K562 (cell line): ENCODE measurements at regions not wholly inside any gene's neighbourhood (a gene's known extent, or its start where the extent isn't known, plus 50 kb on each side); places are given as distances from the start of the nearest gene placed in this dataset.

Experiments used
- ATAC-seq: fragments of 200-7000 bp; cut with Tn5 transposase; 3 replicates; pipeline ENCODE4 v1.9.1; 2020; ENCODE audit warnings: moderate library complexity
- BruUV-seq: library from RNA; stranded (reverse); fragments of 400-500 nt; replicated peaks from 2 replicates; lab custom pipeline; 2021; lab: Mats Ljungman, UMichigan
- CTCF ChIA-PET: fragments of 300-600 bp; formaldehyde crosslinking; extraction: SDS; loops from one replicate; lab custom pipeline; 2021; ENCODE audit warnings: low intra/inter-chr PET ratio; lab: Yijun Ruan, JAX
- POLR2A ChIA-PET: fragments of 300-600, 350-650 bp; sonication (Branson Sonifier 250); formaldehyde crosslinking; extraction: SDS; loops from one replicate; lab custom pipeline; 2021; ENCODE audit warnings: antibody characterized with exemption, inconsistent platforms; lab: Yijun Ruan, JAX
- DNase-seq, 4 experiments: peaks; one replicate each; pipeline versions ENCODE4 v3.0.0 to v3.0.0-alpha.2; 2011 to 2018; ENCODE audit warnings: low spot score in 3 of 4, mixed read lengths in 3 of 4; ENCODE audit errors: extremely low read depth in 1 of 4
- FAIRE-seq: peaks from 2 replicates; lab custom pipeline; 2011; peaks lifted over from hg19 to GRCh38; lab: Jason Lieb, UNC
- H2AFZ ChIP-seq: 2 replicates; pipeline ENCODE4 v1.6.0; 2011; ENCODE audit warnings: low read depth, low read length, control low read depth, inconsistent platforms
- H3K27ac ChIP-seq: fragments of 200-600 bp; 3 replicates; pipeline ENCODE4 v1.8.0; 2011; ENCODE audit warnings: low read depth, mild to moderate bottlenecking, control low read depth, inconsistent platforms, low read length, moderate library complexity, mixed read lengths; ENCODE audit errors: extremely low read depth
- H3K27me3 ChIP-seq, 2 experiments: fragments of 300-600 bp in 1 of 2; 2 replicates in 1 of 2; 3 replicates in 1 of 2; pipeline versions ENCODE4 v1.6.0 to v1.8.0; 2011; ENCODE audit warnings: inconsistent platforms in 2 of 2, low read length in 2 of 2, mild to moderate bottlenecking in 1 of 2, mixed read lengths in 1 of 2, moderate library complexity in 1 of 2; ENCODE audit not compliant: control insufficient read depth in 2 of 2, insufficient read depth in 2 of 2
- H3K36me3 ChIP-seq: fragments of 300-600 bp; 3 replicates; pipeline ENCODE4 v1.8.0; 2011; ENCODE audit warnings: mild to moderate bottlenecking, low read length, inconsistent platforms; ENCODE audit not compliant: control insufficient read depth, insufficient read depth
- H3K4me1 ChIP-seq, 2 experiments: fragments of 200-600 bp in 1 of 2; replicated peaks in 1 of 2; 2 replicates in 1 of 2; 3 replicates in 1 of 2; pipeline versions ENCODE4 v1.5.1 to v1.8.0; 2011; ENCODE audit warnings: inconsistent platforms in 2 of 2, low read length in 2 of 2, mild to moderate bottlenecking in 1 of 2, mixed read lengths in 1 of 2, moderate library complexity in 1 of 2; ENCODE audit not compliant: control insufficient read depth in 2 of 2, insufficient read depth in 2 of 2
- H3K4me2 ChIP-seq: 2 replicates; pipeline ENCODE4 v1.6.1; 2011; ENCODE audit warnings: low read length, control low read depth, inconsistent platforms, mixed read lengths; ENCODE audit not compliant: insufficient read depth
- H3K4me3 ChIP-seq: fragments of 200-600 bp; sonication (generic), shearing (Covaris generic); 2 replicates; pipeline ENCODE4 v1.5.1; 2016; ENCODE audit warnings: control low read depth, inconsistent platforms
- H3K79me2 ChIP-seq: fragments of 200-600 bp; 3 replicates; pipeline ENCODE4 v1.8.0; 2011; ENCODE audit warnings: low read length, inconsistent platforms; ENCODE audit not compliant: control insufficient read depth, insufficient read depth
- H3K9ac ChIP-seq, 2 experiments: 2 replicates each; pipeline versions ENCODE4 v1.6.0 to v1.6.1; 2011; ENCODE audit warnings: low read depth in 2 of 2, low read length in 2 of 2, control low read depth in 1 of 2, inconsistent platforms in 1 of 2, mild to moderate bottlenecking in 1 of 2, mixed read lengths in 1 of 2; ENCODE audit not compliant: insufficient read depth in 1 of 2
- H3K9me1 ChIP-seq: one replicate; pipeline ENCODE4 v1.6.0; 2011; ENCODE audit warnings: inconsistent platforms, mild to moderate bottlenecking, low read length, moderate library complexity; ENCODE audit not compliant: control insufficient read depth, insufficient read depth
- H3K9me3 ChIP-seq: replicated peaks from 2 replicates; pipeline ENCODE4 v1.5.1; 2011; ENCODE audit warnings: low read depth, low read length, inconsistent platforms; ENCODE audit not compliant: control insufficient read depth, insufficient read depth
- H4K20me1 ChIP-seq: replicated peaks from 2 replicates; pipeline ENCODE4 v1.6.1; 2011; ENCODE audit warnings: low read length, inconsistent platforms, mixed read lengths; ENCODE audit not compliant: control insufficient read depth, insufficient read depth
- DMBX1 ChIP-seq: fragments of 250-450 bp; sonication (Bioruptor Pico); IDR thresholded peaks from 2 replicates; pipeline ENCODE4 v1.8.0; 2022; ENCODE audit warnings: inconsistent platforms, mild to moderate bottlenecking, moderate library complexity, borderline replicate concordance
- ETS2 ChIP-seq: IDR thresholded peaks from 2 replicates; pipeline ENCODE4 v1.6.1; 2016; ENCODE audit warnings: borderline replicate concordance, missing genetic modification characterization, mild to moderate bottlenecking, moderate library complexity, missing compliant biosample characterization; ENCODE audit not compliant: poor library complexity, severe bottlenecking
- POLR2AphosphoS2 ChIP-seq: IDR thresholded peaks from 2 replicates; pipeline ENCODE4 v1.6.1; 2012; ENCODE audit warnings: low read length, improper control_type of control experiment
- PURB ChIP-seq: sonication (generic); formaldehyde crosslinking; IDR thresholded peaks from 2 replicates; pipeline ENCODE4 v1.9.0; 2021; ENCODE audit warnings: low read depth, mild to moderate bottlenecking, missing genetic modification reagents
- SPI1 ChIP-seq: IDR thresholded peaks from 2 replicates; pipeline ENCODE4 v1.6.1; 2011; ENCODE audit warnings: low read depth, low read length, control low read depth, borderline replicate concordance
- ZNF507 ChIP-seq: conservative IDR thresholded peaks from 2 replicates; pipeline ENCODE4 v1.6.1; 2017; ENCODE audit warnings: missing genetic modification characterization, missing compliant biosample characterization
- ZNF551 ChIP-seq: fragments of 250-450 bp; sonication (Bioruptor Pico); IDR thresholded peaks from 2 replicates; pipeline ENCODE4 v1.5.0; 2021; ENCODE audit warnings: mild to moderate bottlenecking, moderate library complexity
- ZNF79 ChIP-seq: fragments of 250-450 bp; sonication (Bioruptor Pico); IDR thresholded peaks from 2 replicates; pipeline ENCODE4 v1.4.0; 2020; ENCODE audit warnings: low read depth, mild to moderate bottlenecking, moderate library complexity
- WGBS: fragments of 100-300 bp; shearing (Covaris generic); methylation state at CpG from one replicate; pipeline ENCODE4 v1.1.6; 2016; ENCODE audit warnings: low coverage, mixed read lengths; ENCODE audit not compliant: insufficient coverage; ENCODE audit errors: missing lambda C conversion rate; 5-methylcytosine and 5-hydroxymethylcytosine counted together
- in situ Hi-C: fragments of 300-500 bp; cut with MboI; formaldehyde crosslinking; loops from 4 replicates; pipeline ENCODE4 v1.15.0; 2018; ENCODE audit warnings: inconsistent platforms, mixed read lengths
- intact Hi-C: fragments of 100-400 bp; cut with micrococcal nuclease; formaldehyde crosslinking; loops from 2 replicates; pipeline ENCODE4 v1.14.2; 2022
- TF ChIP-seq, protein P1 (sequence below): sonication (generic); formaldehyde crosslinking; IDR thresholded peaks from 2 replicates; pipeline ENCODE4 v1.8.1; 2023; ENCODE audit warnings: mild to moderate bottlenecking, missing genetic modification reagents

DNA sequence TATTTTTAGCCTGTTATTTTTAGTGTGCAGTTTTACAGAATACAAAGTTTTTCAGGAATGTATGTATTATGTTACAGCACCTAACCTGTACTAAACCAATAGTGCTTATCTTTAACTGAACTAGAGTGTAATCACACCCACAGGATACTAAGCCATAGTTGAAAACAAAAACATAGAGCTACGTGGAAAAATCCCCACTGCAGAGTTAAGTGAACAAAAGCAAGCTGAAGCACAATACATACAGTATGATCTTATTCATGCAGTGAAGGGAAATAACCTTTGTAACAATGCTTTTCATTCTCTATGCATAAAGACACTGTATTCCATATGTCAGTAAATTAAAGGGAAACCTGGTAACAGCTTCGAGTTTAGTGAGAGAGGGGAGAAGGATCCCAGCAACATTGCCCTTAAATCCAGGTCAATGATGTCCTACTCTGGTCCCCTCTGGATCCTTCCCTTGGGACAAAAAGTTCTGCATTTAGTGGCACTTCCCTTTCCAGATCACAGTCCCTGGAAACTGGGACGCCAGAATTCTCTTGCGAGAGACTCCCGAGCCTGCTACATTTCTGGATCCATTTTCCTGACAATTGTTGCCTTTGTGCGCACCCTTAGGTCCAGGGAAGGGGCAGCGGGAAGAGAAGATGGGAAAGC is 121.3 kb upstream of the CCND2 start:
- Histone ChIP-seq H3K4me3 (no peak overlapping the region), H3K9me3 (no peaks in the 10 kb centered on the region), H4K20me1 (no peaks in the 10 kb centered on the region), H3K4me2 (peak overlapping the region; percentile 43; the same call in 1 of the 2 replicates), H3K9me1 (no peaks in the 10 kb centered on the region)
- DNase-seq: no peak
- in situ Hi-C loops: no loop called here
- BruUV-seq: no TSS peak
- POLR2A ChIA-PET: interaction anchor here (1.2 kb wide), 1 partner anchor 124 kb away, joined by 3 read pairs; no protein-coding TSS in a partner anchor
- TF ChIP-seq SPI1: peak; percentile 38; the same call in 1 of the 2 replicates
- TF ChIP-seq ZNF551 (CRISPR knock-in tag): no peak
- TF ChIP-seq ZNF507 (tag): no peak
- TF ChIP-seq POLR2AphosphoS2: no peak
- TF ChIP-seq ETS2 (tag): no peak
- no peak for TF ChIP-seq ZNF79 (CRISPR knock-in tag)
- TF ChIP-seq, protein P1, sequence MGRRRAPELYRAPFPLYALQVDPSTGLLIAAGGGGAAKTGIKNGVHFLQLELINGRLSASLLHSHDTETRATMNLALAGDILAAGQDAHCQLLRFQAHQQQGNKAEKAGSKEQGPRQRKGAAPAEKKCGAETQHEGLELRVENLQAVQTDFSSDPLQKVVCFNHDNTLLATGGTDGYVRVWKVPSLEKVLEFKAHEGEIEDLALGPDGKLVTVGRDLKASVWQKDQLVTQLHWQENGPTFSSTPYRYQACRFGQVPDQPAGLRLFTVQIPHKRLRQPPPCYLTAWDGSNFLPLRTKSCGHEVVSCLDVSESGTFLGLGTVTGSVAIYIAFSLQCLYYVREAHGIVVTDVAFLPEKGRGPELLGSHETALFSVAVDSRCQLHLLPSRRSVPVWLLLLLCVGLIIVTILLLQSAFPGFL (CRISPR knock-in tag): no peak
- TF ChIP-seq PURB: no peak
- TF ChIP-seq DMBX1 (CRISPR knock-in tag): 0 out of 2 replicates have a peak, but pooled peaks have one; percentile 25
- TF ChIP-seq, all 486 proteins: peak for 2
- FAIRE-seq: peak; percentile 44
- Histone ChIP-seq H3K79me2 (no peaks in the 10 kb centered on the region), H2AFZ (peak overlapping the region; percentile 86), H3K9ac (0 out of 4 replicates have a peak overlapping the region, but pooled peaks of 1 of the 2 experiments have one; percentile 49), H3K4me1 (peaks cover 13 to 25% of the 10 kb centered on the region in 2 experiments; a peak in 3 of 5 replicates), H3K27ac (peak overlapping the region; percentile 82), H3K27me3 (no peaks in the 10 kb centered on the region), H3K36me3 (no peaks in the 10 kb centered on the region)
- intact Hi-C loops: loop anchor here (2.0 kb wide), 1 partner anchor 125 kb away; no protein-coding TSS in a partner anchor
- CTCF ChIA-PET: no interaction called here
- no peak for ATAC-seq
- WGBS: 53% methylated on average over 7 of the region's 7 CpGs
